ENCODE measurements at regions not wholly inside any gene's neighbourhood (a gene's known extent, or its start where the extent isn't known, plus 50 kb on each side); places are given as distances from the start of the nearest gene placed in this dataset.
A peak's percentile ranks its signal among the peaks of the same experiment; 100 is the strongest.

- no peak for DNase-seq
Measured at GRCh38 chr13:83219832-83220231, 662.4 kb downstream of the SLITRK1 start.

- DNase-seq: no peak
Measured at GRCh38 chr13:83216479-83217245, 665.6 kb downstream of the SLITRK1 start.

GRCh38 chr13:83215627-83216026 is 666.6 kb downstream of the SLITRK1 start:
- DNase-seq: no peak

GRCh38 chr13:83214452-83214851 is 667.8 kb downstream of the SLITRK1 start:
- DNase-seq: no peak

- DNase-seq: no peak
Measured at GRCh38 chr13:83211301-83211700, 671.0 kb downstream of the SLITRK1 start.

GRCh38 chr13:83204886-83205285 is 677.4 kb downstream of the SLITRK1 start:
- DNase-seq: no peak

GRCh38 chr13:83201506-83201905 is 680.8 kb downstream of the SLITRK1 start:
- DNase-seq: no peak

GRCh38 chr13:83197316-83197715 is 685.0 kb downstream of the SLITRK1 start:
- no peak for DNase-seq

GRCh38 chr13:83190020-83190419 is 692.3 kb downstream of the SLITRK1 start:
- DNase-seq: no peak

- no peak for DNase-seq
Measured at GRCh38 chr13:83184819-83185218, 697.5 kb downstream of the SLITRK1 start.

- DNase-seq: no peak
Measured at GRCh38 chr13:83184150-83184475, 698.2 kb downstream of the SLITRK1 start.

- no peak for DNase-seq
Measured at GRCh38 chr13:83183439-83184149, 698.7 kb downstream of the SLITRK1 start.

GRCh38 chr13:83182845-83183244 is 699.4 kb downstream of the SLITRK1 start:
- DNase-seq: no peak

- no peak for DNase-seq
Measured at GRCh38 chr13:83178008-83178407, 704.3 kb downstream of the SLITRK1 start.

GRCh38 chr13:83168590-83168989 is 713.7 kb downstream of the SLITRK1 start:
- DNase-seq: no peak

GRCh38 chr13:83167203-83167602 is 715.1 kb downstream of the SLITRK1 start:
- no peak for DNase-seq

GRCh38 chr13:83166550-83166949 is 715.7 kb downstream of the SLITRK1 start:
- DNase-seq: no peak

- peak in 7 of 56 donors; percentile 2 to 40 (median 15) for DNase-seq
Measured at GRCh38 chr13:83162493-83162892, 719.8 kb downstream of the SLITRK1 start.

- no peak for DNase-seq
Measured at GRCh38 chr13:83153848-83154247, 728.4 kb downstream of the SLITRK1 start.

GRCh38 chr13:83151308-83151660 is 731.0 kb downstream of the SLITRK1 start:
- no peak for DNase-seq

- DNase-seq: peak in 12 of 56 donors; percentile 1 to 46 (median 19)
Measured at GRCh38 chr13:83150616-83151307, 731.5 kb downstream of the SLITRK1 start.

- no peak for DNase-seq
Measured at GRCh38 chr13:83136660-83137059, 745.6 kb downstream of the SLITRK1 start.

- no peak for DNase-seq
Measured at GRCh38 chr13:83125791-83126190, 756.5 kb downstream of the SLITRK1 start.
